Fibroblast of upper back skin (primary cell): ENCODE measurements at regions not wholly inside any gene's neighbourhood (a gene's known extent, or its start where the extent isn't known, plus 50 kb on each side); places are given as distances from the start of the nearest gene placed in this dataset.

Source experiments
- DNase-seq: peaks from one replicate; pipeline ENCODE4 v3.0.0-alpha.2; 2013

GRCh38 chr3:117572786-117573185 is 863.2 kb downstream of the TUSC7 start:
- DNase-seq = no peak

- no peak for DNase-seq
Observed at GRCh38 chr3:117580806-117581205, 871.2 kb downstream of the TUSC7 start.

GRCh38 chr3:117586161-117586560 is 876.6 kb downstream of the TUSC7 start:
- no peak for DNase-seq

GRCh38 chr3:117587416-117587815 is 877.8 kb downstream of the TUSC7 start:
- DNase-seq = no peak

GRCh38 chr3:117589454-117589853 is 879.9 kb downstream of the TUSC7 start:
- peak; percentile 16 for DNase-seq

- no peak for DNase-seq
Observed at GRCh38 chr3:117595615-117596014, 886.0 kb downstream of the TUSC7 start.

GRCh38 chr3:117596503-117596902 is 886.9 kb downstream of the TUSC7 start:
- DNase-seq = no peak

- DNase-seq = no peak
Observed at GRCh38 chr3:117597865-117598264, 888.3 kb downstream of the TUSC7 start.

- no peak for DNase-seq
Observed at GRCh38 chr3:117600112-117600511, 890.5 kb downstream of the TUSC7 start.

- DNase-seq = peak; percentile 42
Observed at GRCh38 chr3:117600666-117601065, 891.1 kb downstream of the TUSC7 start.

- no peak for DNase-seq
Observed at GRCh38 chr3:117602058-117602644, 892.6 kb downstream of the TUSC7 start.

GRCh38 chr3:117603097-117603496 is 893.5 kb downstream of the TUSC7 start:
- peak; percentile 30 for DNase-seq

- peak; percentile 28 for DNase-seq
Observed at GRCh38 chr3:117606866-117607265, 897.3 kb downstream of the TUSC7 start.

GRCh38 chr3:117609330-117609729 is 899.8 kb downstream of the TUSC7 start:
- no peak for DNase-seq

GRCh38 chr3:117610156-117610555 is 900.6 kb downstream of the TUSC7 start:
- DNase-seq = no peak

- no peak for DNase-seq
Observed at GRCh38 chr3:117611211-117611610, 901.6 kb downstream of the TUSC7 start.

- DNase-seq = peak; percentile 30
Observed at GRCh38 chr3:117616227-117616626, 906.6 kb downstream of the TUSC7 start.

GRCh38 chr3:117617906-117618305 is 908.3 kb downstream of the TUSC7 start:
- no peak for DNase-seq

GRCh38 chr3:117618462-117618861 is 908.9 kb downstream of the TUSC7 start:
- DNase-seq = no peak

GRCh38 chr3:117619805-117620204 is 910.2 kb downstream of the TUSC7 start:
- no peak for DNase-seq

- DNase-seq = peak; percentile 90
Observed at GRCh38 chr3:117622171-117622841, 912.7 kb downstream of the TUSC7 start.

- DNase-seq = no peak
Observed at GRCh38 chr3:117624424-117624823, 914.8 kb downstream of the TUSC7 start.

- DNase-seq = no peak
Observed at GRCh38 chr3:117625174-117625573, 915.6 kb downstream of the TUSC7 start.

GRCh38 chr3:117626577-117626976 is 917.0 kb downstream of the TUSC7 start:
- no peak for DNase-seq

- peak; percentile 78 for DNase-seq
Observed at GRCh38 chr3:117628823-117629291, 919.3 kb downstream of the TUSC7 start.
